Adrenal gland (tissue), 9 donors: ENCODE measurements at regions not wholly inside any gene's neighbourhood (a gene's known extent, or its start where the extent isn't known, plus 50 kb on each side); places are given as distances from the start of the nearest gene placed in this dataset.

ENCODE experiments used
- DNase-seq, 7 donors: peaks; one replicate each; pipeline ENCODE4 v3.0.0-alpha.2; 2019 to 2020
- H3K27ac ChIP-seq, 5 donors: fragments of 200-600 bp; sonication (generic) in 4 of 5; 1 replicate in 3 of 5; 2 replicates in 2 of 5; pipeline versions ENCODE4 v1.5.1 to v1.8.0; 2016 to 2020; ENCODE audit warnings: mild to moderate bottlenecking in 1 of 5
- H3K27me3 ChIP-seq: fragments of 200-600 bp; 2 replicates; pipeline ENCODE4 v1.8.0; 2021
- H3K36me3 ChIP-seq, 2 donors: fragments of 200-600 bp; replicated peaks in 1 of 2; 1 replicate in 1 of 2; 2 replicates in 1 of 2; pipeline versions ENCODE4 v1.5.1 to v1.8.0; 2018 to 2022
- H3K4me1 ChIP-seq, 2 donors: fragments of 200-600 bp; replicated peaks in 1 of 2; 1 replicate in 1 of 2; 2 replicates in 1 of 2; pipeline versions ENCODE4 v1.5.1 to v1.8.0; 2018 to 2021
- H3K4me3 ChIP-seq, 4 donors: fragments of 200-600 bp; sonication (generic) in 3 of 4; one replicate each; pipeline ENCODE4 v1.5.1; 2016 to 2018
- H3K9me3 ChIP-seq, 3 donors: fragments of 200-600 bp; sonication (generic) in 1 of 3; replicated peaks in 1 of 3; 1 replicate in 2 of 3; 2 replicates in 1 of 3; pipeline versions ENCODE4 v1.5.1 to v1.8.0; 2016 to 2021
- POLR2A ChIP-seq, 2 donors: fragments of 450-650 bp; IDR thresholded peaks; one replicate each; pipeline ENCODE4 v1.6.1; 2017; ENCODE audit warnings: antibody characterized with exemption in 2 of 2, mild to moderate bottlenecking in 2 of 2, moderate library complexity in 1 of 2
- WGBS, 4 donors: extraction: QIAGEN DNeasy Blood & Tissue Kit in 2 of 4; methylation state at CpG; one replicate each; pipeline versions ENCODE4 v1.1.5 to v1.1.7; 2013 to 2017; 5-methylcytosine and 5-hydroxymethylcytosine counted together
- intact Hi-C, 2 donors: fragments of 100-400 bp; cut with DNase I; formaldehyde crosslinking; loops; one replicate each; pipeline versions ENCODE4 v1.14.1 to v1.15.0; 2022 to 2023
- TF ChIP-seq, protein P1 (sequence below), 6 experiments: fragments of 450-650 bp in 4 of 6; fragments of 200-600 bp in 2 of 6; sonication (generic) in 1 of 6; IDR thresholded peaks; 1 replicate in 5 of 6; 2 replicates in 1 of 6; pipeline versions ENCODE4 v1.5.1 to v1.8.0; 2016 to 2021; ENCODE audit warnings: antibody characterized with exemption in 6 of 6, mild to moderate bottlenecking in 2 of 6, moderate library complexity in 1 of 6
- donor health status: healthy with polysubstance abuse.
- donor health status: Bipolar disorder and iron deficiency.
- donor health status: DM: yes; HTN: yes; CAD: no.
- donor health status: DM: no; HTN: no; CAD: no.
- donor health status: DM: no; HTN: no; CAD: no.

DNA sequence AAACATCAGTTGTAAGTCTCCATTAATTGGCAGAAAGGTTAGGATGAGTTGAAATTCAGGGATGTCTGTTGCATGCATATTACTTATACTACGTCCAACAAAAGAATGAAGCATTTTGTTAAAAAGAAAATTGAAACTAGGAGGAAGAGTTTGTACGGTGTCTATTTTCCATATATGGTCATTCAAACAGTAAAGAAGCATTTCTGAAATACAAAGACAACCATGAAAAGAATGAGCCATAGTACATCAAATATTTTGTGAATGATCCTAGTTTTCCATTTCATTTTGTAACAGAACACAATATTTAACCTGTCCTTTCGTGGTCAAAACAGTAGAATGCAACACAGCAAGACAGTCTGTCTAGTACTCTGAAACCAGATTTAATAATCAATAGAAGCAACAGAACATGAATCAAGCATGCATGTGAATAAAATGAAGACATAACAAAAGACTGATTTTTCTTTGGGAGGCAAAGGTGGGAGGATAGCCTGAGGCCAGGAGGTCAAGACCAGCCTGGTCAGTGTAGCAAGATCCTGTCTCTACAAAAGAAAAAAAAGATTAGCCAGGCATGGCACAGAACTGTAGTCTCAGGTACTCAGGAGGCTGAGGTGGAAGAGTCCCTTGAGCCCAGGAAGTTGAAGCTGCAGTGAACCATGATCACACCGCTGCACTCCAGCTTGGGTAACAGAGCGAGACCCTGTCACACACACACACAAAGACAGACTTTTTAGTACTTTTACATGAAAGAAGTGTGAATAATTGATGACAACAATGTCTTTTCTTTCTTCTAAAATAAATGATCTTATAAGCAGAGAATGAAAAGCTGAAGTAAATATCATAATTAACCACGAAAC is 156.0 kb downstream of the LRIG3 start:
- Histone ChIP-seq H3K36me3 (no peaks in the 10 kb centered on the region), H3K9me3 (no peaks in the 10 kb centered on the region), H3K4me1 (no peaks in the 10 kb centered on the region), H3K27me3 (no peaks in the 10 kb centered on the region), H3K4me3 (no peak overlapping the region), H3K27ac (no peak overlapping the region)
- DNase-seq = no peak
- TF ChIP-seq, protein P1, sequence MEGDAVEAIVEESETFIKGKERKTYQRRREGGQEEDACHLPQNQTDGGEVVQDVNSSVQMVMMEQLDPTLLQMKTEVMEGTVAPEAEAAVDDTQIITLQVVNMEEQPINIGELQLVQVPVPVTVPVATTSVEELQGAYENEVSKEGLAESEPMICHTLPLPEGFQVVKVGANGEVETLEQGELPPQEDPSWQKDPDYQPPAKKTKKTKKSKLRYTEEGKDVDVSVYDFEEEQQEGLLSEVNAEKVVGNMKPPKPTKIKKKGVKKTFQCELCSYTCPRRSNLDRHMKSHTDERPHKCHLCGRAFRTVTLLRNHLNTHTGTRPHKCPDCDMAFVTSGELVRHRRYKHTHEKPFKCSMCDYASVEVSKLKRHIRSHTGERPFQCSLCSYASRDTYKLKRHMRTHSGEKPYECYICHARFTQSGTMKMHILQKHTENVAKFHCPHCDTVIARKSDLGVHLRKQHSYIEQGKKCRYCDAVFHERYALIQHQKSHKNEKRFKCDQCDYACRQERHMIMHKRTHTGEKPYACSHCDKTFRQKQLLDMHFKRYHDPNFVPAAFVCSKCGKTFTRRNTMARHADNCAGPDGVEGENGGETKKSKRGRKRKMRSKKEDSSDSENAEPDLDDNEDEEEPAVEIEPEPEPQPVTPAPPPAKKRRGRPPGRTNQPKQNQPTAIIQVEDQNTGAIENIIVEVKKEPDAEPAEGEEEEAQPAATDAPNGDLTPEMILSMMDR (IDR thresholded peaks at IDR 0.05) = no peak
- TF ChIP-seq POLR2A (IDR thresholded peaks at IDR 0.05) = no peak
- WGBS, 4 donors = 57 to 63% (median 58%) methylated on average over 6 of the region's 6 CpGs
- intact Hi-C loops = no loop called here

DNA sequence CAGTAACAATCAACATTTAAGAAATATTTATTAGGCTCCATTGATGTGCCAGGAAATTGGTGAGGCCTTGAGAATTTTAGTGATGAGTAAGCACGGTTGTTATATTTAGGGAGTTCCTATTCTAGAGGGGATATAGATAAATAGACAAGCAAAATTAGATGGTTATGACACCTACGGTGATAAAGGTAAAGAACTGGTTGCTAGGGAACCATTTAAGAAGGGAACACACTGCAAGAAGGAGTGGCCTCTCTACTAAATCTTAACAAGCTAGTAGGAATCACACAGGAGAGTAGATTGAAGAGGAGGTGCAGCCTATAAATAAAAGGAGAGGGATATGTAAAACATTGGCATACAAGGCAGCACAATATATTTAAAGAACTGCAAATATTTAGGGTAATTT is 155.2 kb downstream of the LRIG3 start:
- Histone ChIP-seq H3K36me3 (no peaks in the 10 kb centered on the region), H3K4me3 (no peak overlapping the region), H3K9me3 (no peaks in the 10 kb centered on the region), H3K4me1 (no peaks in the 10 kb centered on the region), H3K27me3 (no peaks in the 10 kb centered on the region), H3K27ac (no peak overlapping the region)
- intact Hi-C loops = no loop called here
- DNase-seq = no peak
- 30 to 49% (median 42%) methylated on average over 2 of the region's 2 CpGs for WGBS, 4 donors
- TF ChIP-seq, protein P1 (IDR thresholded peaks at IDR 0.05) = no peak
- TF ChIP-seq POLR2A (IDR thresholded peaks at IDR 0.05) = no peak

DNA sequence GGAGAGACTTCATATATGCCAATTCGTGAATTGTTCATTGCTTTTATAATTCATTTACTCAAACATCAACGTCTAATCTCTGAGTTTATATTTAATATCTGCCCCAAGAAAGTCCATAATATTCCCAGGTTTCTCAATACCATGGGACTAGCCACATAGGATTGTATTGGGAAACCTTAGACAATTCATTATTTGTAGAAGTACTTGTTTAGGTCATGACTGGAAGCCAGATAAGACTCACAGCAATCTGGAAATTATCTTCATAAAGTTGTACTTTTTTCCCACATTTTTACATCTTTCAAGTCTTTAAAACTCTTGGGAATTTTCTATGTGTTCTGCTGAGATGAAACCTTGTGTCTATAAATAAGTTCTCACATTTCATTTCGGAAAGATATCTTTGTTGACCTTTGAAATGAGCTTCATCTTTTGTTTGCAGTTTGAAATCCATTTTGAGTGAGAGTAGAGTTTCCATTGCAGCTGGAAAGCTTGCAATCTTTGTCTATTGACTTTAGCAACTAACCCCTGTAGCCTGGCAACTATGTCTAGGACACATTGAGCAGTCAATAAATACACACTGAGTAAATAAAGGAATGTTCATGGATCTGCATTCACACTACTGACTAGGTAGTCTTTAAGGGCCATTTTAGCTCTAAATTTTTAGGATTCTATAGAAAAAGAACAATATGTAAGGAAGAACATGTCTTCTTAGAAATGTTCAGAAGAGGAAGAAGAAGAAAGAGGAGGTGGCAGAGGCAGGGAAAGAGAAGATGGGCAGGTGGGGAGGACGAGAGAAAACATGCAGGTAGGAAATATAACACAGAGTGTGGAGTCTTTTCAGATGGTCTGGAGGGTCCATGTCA is 154.4 kb downstream of the LRIG3 start:
- Histone ChIP-seq H3K9me3 (no peaks in the 10 kb centered on the region), H3K27ac (no peak overlapping the region), H3K4me3 (no peak overlapping the region), H3K27me3 (no peaks in the 10 kb centered on the region), H3K4me1 (no peaks in the 10 kb centered on the region), H3K36me3 (no peaks in the 10 kb centered on the region)
- 59 to 68% (median 61%) methylated on average over 4 of the region's 4 CpGs for WGBS, 4 donors
- no peak for DNase-seq
- TF ChIP-seq POLR2A (IDR thresholded peaks at IDR 0.05) = no peak
- TF ChIP-seq, protein P1 (IDR thresholded peaks at IDR 0.05) = no peak
- intact Hi-C loops = no loop called here

DNA sequence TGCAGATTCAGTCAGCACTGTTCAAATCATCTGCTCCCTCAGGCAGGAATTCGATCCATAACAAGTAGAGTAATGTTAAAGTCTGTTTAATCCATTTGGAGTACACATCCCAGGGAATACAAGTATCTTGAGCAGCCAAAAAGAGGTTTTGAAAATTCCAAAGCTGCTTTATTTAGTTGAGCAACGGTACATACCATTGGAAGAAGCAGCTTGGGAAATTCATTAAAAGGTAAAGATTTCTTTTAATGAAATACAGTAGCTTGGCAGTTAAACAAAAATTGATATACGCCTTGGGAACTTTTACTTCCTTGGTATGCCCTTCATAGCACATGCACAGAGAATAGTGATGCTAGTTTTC is 153.8 kb downstream of the LRIG3 start:
- Histone ChIP-seq H3K9me3 (no peaks in the 10 kb centered on the region), H3K4me1 (no peaks in the 10 kb centered on the region), H3K27me3 (no peaks in the 10 kb centered on the region), H3K27ac (no peak overlapping the region), H3K4me3 (no peak overlapping the region), H3K36me3 (no peaks in the 10 kb centered on the region)
- intact Hi-C loops = no loop called here
- TF ChIP-seq, protein P1 (IDR thresholded peaks at IDR 0.05) = no peak
- no peak for TF ChIP-seq POLR2A (IDR thresholded peaks at IDR 0.05)
- no peak for DNase-seq
- 48 to 64% (median 53%) methylated on average over 3 of the region's 3 CpGs for WGBS, 4 donors
